Mammary epithelial cell (primary cell): ENCODE measurements at regions not wholly inside any gene's neighbourhood (a gene's known extent, or its start where the extent isn't known, plus 50 kb on each side); places are given as distances from the start of the nearest gene placed in this dataset.

ENCODE experiments used
- EZH2 ChIP-seq: IDR thresholded peaks from 2 replicates; pipeline ENCODE4 v1.6.1; 2012; ENCODE audit warnings: low read length, inconsistent platforms, borderline replicate concordance
- TF ChIP-seq, protein P1 (sequence below), 2 donors: IDR thresholded peaks in 1 of 2; conservative IDR thresholded peaks in 1 of 2; 2 replicates each; pipeline ENCODE4 v1.5.1; 2011 to 2012; ENCODE audit warnings: inconsistent platforms in 2 of 2, low read length in 2 of 2, mild to moderate bottlenecking in 2 of 2, control low read depth in 1 of 2, low read depth in 1 of 2; ENCODE audit not compliant: insufficient read depth in 1 of 2; ENCODE audit errors: extremely low read depth in 1 of 2

DNA sequence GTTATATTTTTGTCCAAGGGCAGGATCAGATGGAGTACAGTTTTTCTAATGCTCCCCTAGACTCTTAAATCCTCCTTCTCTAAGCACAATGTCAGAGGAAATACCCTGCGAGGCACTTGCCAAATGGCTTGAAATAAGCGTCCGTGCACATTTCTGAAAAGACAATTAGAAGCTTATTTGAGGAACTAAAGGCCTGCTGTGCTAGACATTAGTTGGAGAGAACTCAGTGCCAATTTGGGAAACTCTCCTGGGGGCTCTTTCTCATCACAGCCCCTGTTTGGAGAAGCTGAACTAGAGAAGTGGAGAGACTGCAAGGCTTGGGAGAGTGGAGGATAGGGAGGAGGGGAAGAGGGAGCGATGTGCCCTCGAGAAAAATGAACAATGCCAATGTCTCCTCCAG is 247.6 kb upstream of the C2CD4B start:
- TF ChIP-seq, protein P1, sequence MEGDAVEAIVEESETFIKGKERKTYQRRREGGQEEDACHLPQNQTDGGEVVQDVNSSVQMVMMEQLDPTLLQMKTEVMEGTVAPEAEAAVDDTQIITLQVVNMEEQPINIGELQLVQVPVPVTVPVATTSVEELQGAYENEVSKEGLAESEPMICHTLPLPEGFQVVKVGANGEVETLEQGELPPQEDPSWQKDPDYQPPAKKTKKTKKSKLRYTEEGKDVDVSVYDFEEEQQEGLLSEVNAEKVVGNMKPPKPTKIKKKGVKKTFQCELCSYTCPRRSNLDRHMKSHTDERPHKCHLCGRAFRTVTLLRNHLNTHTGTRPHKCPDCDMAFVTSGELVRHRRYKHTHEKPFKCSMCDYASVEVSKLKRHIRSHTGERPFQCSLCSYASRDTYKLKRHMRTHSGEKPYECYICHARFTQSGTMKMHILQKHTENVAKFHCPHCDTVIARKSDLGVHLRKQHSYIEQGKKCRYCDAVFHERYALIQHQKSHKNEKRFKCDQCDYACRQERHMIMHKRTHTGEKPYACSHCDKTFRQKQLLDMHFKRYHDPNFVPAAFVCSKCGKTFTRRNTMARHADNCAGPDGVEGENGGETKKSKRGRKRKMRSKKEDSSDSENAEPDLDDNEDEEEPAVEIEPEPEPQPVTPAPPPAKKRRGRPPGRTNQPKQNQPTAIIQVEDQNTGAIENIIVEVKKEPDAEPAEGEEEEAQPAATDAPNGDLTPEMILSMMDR (conservative IDR thresholded peaks at IDR 0.05 in 1 of 2, IDR thresholded peaks at IDR 0.05 in 1 of 2; ENCODE audit: extremely low read depth in 1 of 2, insufficient read depth in 1 of 2, low read depth in 1 of 2, low read length in 2 of 2), result no peak
- no peak for TF ChIP-seq EZH2
